Neural progenitor cell (in vitro differentiated cells): ENCODE measurements at regions not wholly inside any gene's neighbourhood (a gene's known extent, or its start where the extent isn't known, plus 50 kb on each side); places are given as distances from the start of the nearest gene placed in this dataset.

Experiments used
- EZH2phosphoT487 ChIP-seq: fragments of 200-600 bp; sonication (generic); IDR thresholded peaks from 2 replicates; pipeline ENCODE4 v1.6.1; 2017; ENCODE audit warnings: antibody characterized with exemption
- TF ChIP-seq, protein P1 (sequence below): fragments of 200-600 bp; sonication (generic); IDR thresholded peaks from 2 replicates; pipeline ENCODE4 v1.5.1; 2017; ENCODE audit warnings: antibody characterized with exemption, mild to moderate bottlenecking

DNA sequence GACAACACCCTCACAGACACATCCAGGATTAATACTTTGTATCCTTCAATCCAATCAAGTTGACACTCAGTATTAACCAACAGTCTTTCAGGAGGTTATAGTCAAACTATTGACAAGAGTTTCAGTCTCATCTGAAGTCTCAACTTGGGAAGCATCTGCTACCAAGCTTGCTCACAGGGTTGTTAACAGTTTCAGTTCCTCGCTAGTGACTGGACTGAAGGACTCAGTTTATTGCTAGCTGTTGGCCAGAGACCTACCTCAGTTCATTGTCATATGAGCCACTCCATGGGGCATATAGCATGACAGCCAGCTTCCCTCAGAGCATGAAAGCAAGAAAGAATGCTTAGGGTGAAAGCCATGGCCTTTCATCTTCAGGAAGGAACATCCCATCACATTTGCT lies 228.6 kb downstream of the EPHA4 start:
- TF ChIP-seq, protein P1, sequence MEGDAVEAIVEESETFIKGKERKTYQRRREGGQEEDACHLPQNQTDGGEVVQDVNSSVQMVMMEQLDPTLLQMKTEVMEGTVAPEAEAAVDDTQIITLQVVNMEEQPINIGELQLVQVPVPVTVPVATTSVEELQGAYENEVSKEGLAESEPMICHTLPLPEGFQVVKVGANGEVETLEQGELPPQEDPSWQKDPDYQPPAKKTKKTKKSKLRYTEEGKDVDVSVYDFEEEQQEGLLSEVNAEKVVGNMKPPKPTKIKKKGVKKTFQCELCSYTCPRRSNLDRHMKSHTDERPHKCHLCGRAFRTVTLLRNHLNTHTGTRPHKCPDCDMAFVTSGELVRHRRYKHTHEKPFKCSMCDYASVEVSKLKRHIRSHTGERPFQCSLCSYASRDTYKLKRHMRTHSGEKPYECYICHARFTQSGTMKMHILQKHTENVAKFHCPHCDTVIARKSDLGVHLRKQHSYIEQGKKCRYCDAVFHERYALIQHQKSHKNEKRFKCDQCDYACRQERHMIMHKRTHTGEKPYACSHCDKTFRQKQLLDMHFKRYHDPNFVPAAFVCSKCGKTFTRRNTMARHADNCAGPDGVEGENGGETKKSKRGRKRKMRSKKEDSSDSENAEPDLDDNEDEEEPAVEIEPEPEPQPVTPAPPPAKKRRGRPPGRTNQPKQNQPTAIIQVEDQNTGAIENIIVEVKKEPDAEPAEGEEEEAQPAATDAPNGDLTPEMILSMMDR = no peak
- TF ChIP-seq EZH2phosphoT487 = no peak
